ENCODE measurements at regions not wholly inside any gene's neighbourhood (a gene's known extent, or its start where the extent isn't known, plus 50 kb on each side); places are given as distances from the start of the nearest gene placed in this dataset.

GRCh38 chr11:122248939-122249338 is 132.9 kb upstream of the BLID start:
- no peak for TF ChIP-seq CTCF (IDR thresholded peaks at IDR 0.05; ENCODE audit: low read depth, low read length)
- TF ChIP-seq MYC (IDR thresholded peaks at IDR 0.05; ENCODE audit: low read depth, low read length) = no peak
- no peak for TF ChIP-seq POLR2A (IDR thresholded peaks at IDR 0.05; ENCODE audit: extremely low read depth, insufficient read length)
- no peak for TF ChIP-seq MAX (IDR thresholded peaks at IDR 0.05; ENCODE audit: low read depth, low read length)
